Type B pancreatic cell (in vitro differentiated cells): ENCODE measurements at regions not wholly inside any gene's neighbourhood (a gene's known extent, or its start where the extent isn't known, plus 50 kb on each side); places are given as distances from the start of the nearest gene placed in this dataset.
A peak's percentile ranks its signal among the peaks of the same experiment; 100 is the strongest.

ENCODE experiments used
- DNase-seq: peaks from one replicate; pipeline ENCODE4 v3.0.0; 2021; ENCODE audit warnings: mixed read lengths; ENCODE audit not compliant: unreplicated experiment; ENCODE audit errors: extremely low spot score
- H3K27ac Mint-ChIP-seq: 2 replicates; pipeline ENCODE4 v1.8.0; 2021; ENCODE audit warnings: mild to moderate bottlenecking, mixed read lengths
- H3K27me3 Mint-ChIP-seq: 2 replicates; pipeline ENCODE4 v1.8.0; 2021; ENCODE audit warnings: mixed read lengths
- H3K36me3 Mint-ChIP-seq: 2 replicates; pipeline ENCODE4 v1.8.0; 2021; ENCODE audit warnings: mixed read lengths
- H3K4me1 Mint-ChIP-seq: one replicate; pipeline ENCODE4 v1.8.0; 2021; ENCODE audit warnings: mixed read lengths; ENCODE audit not compliant: unreplicated experiment
- H3K4me3 Mint-ChIP-seq: 2 replicates; pipeline ENCODE4 v1.8.0; 2021; ENCODE audit warnings: mild to moderate bottlenecking, mixed read lengths
- H3K9me3 Mint-ChIP-seq: 2 replicates; pipeline ENCODE4 v1.8.0; 2021; ENCODE audit warnings: mixed read lengths
- CTCF ChIP-seq: fragments of 200-600 bp; sonication (generic); conservative IDR thresholded peaks from 2 replicates; pipeline ENCODE4 v1.5.0; 2021; ENCODE audit warnings: antibody characterized with exemption, mild to moderate bottlenecking

GRCh38 chr18:24869285-24869684 is 408.8 kb downstream of the HRH4 start:
- no peak for DNase-seq
- Mint-ChIP-seq H3K4me3 (no peak overlapping the region), H3K4me1 (no peaks in the 10 kb centered on the region), H3K27me3 (no peaks in the 10 kb centered on the region), H3K27ac (no peak overlapping the region), H3K36me3 (no peaks in the 10 kb centered on the region), H3K9me3 (no peaks in the 10 kb centered on the region)
- TF ChIP-seq CTCF, result no peak

GRCh38 chr18:24875286-24875685 is 414.8 kb downstream of the HRH4 start:
- H3K4me1 Mint-ChIP-seq, result peaks cover 16% of the 10 kb centered on the region
- H3K27ac Mint-ChIP-seq, result no peak overlapping the region
- H3K36me3 Mint-ChIP-seq, result no peaks in the 10 kb centered on the region
- no peak for TF ChIP-seq CTCF
- no peak for DNase-seq
- peaks cover 13% of the 10 kb centered on the region for H3K27me3 Mint-ChIP-seq
- peaks cover 3% of the 10 kb centered on the region for H3K9me3 Mint-ChIP-seq
- H3K4me3 Mint-ChIP-seq, result no peak overlapping the region

GRCh38 chr18:24875777-24876176 is 415.3 kb downstream of the HRH4 start:
- H3K27me3 Mint-ChIP-seq, result peaks cover 18% of the 10 kb centered on the region
- no peaks in the 10 kb centered on the region for H3K36me3 Mint-ChIP-seq
- no peak for DNase-seq
- H3K27ac Mint-ChIP-seq, result no peak overlapping the region
- H3K9me3 Mint-ChIP-seq, result peaks cover 3% of the 10 kb centered on the region
- H3K4me1 Mint-ChIP-seq, result peaks cover 16% of the 10 kb centered on the region
- no peak overlapping the region for H3K4me3 Mint-ChIP-seq
- TF ChIP-seq CTCF, result no peak

GRCh38 chr18:24876266-24876665 is 415.8 kb downstream of the HRH4 start:
- no peaks in the 10 kb centered on the region for H3K36me3 Mint-ChIP-seq
- H3K27me3 Mint-ChIP-seq, result peaks cover 19% of the 10 kb centered on the region
- no peak overlapping the region for H3K27ac Mint-ChIP-seq
- no peak for DNase-seq
- H3K9me3 Mint-ChIP-seq, result peaks cover 3% of the 10 kb centered on the region
- TF ChIP-seq CTCF, result no peak
- peaks cover 16% of the 10 kb centered on the region for H3K4me1 Mint-ChIP-seq
- H3K4me3 Mint-ChIP-seq, result no peak overlapping the region

- H3K9me3 Mint-ChIP-seq, result peaks cover 3% of the 10 kb centered on the region
- DNase-seq, result no peak
- peaks cover 16% of the 10 kb centered on the region for H3K4me1 Mint-ChIP-seq
- H3K36me3 Mint-ChIP-seq, result no peaks in the 10 kb centered on the region
- peaks cover 19% of the 10 kb centered on the region for H3K27me3 Mint-ChIP-seq
- H3K4me3 Mint-ChIP-seq, result peak overlapping the region; percentile 12
- TF ChIP-seq CTCF, result no peak
- H3K27ac Mint-ChIP-seq, result peak overlapping the region; percentile 36
Observed at GRCh38 chr18:24877066-24877465, 416.6 kb downstream of the HRH4 start.

GRCh38 chr18:24877546-24877945 is 417.1 kb downstream of the HRH4 start:
- peak overlapping the region; percentile 12 for H3K4me3 Mint-ChIP-seq
- H3K4me1 Mint-ChIP-seq, result peaks cover 16% of the 10 kb centered on the region
- no peaks in the 10 kb centered on the region for H3K36me3 Mint-ChIP-seq
- H3K9me3 Mint-ChIP-seq, result peaks cover 3% of the 10 kb centered on the region
- peaks cover 19% of the 10 kb centered on the region for H3K27me3 Mint-ChIP-seq
- no peak for DNase-seq
- TF ChIP-seq CTCF, result no peak
- H3K27ac Mint-ChIP-seq, result peak overlapping the region; percentile 36
